Mesenchymal stem cell (in vitro differentiated cells and primary cell): ENCODE measurements at regions not wholly inside any gene's neighbourhood (a gene's known extent, or its start where the extent isn't known, plus 50 kb on each side); places are given as distances from the start of the nearest gene placed in this dataset.

ENCODE experiments used
- DNase-seq: peaks from one replicate; pipeline ENCODE4 v3.0.0-alpha.2; 2013
- H2AFZ ChIP-seq: one replicate; pipeline ENCODE4 v1.6.1; 2013; ENCODE audit warnings: low read depth, mild to moderate bottlenecking, control low read depth, inconsistent platforms, low read length, moderate library complexity
- H2AK5ac ChIP-seq: 2 replicates; pipeline ENCODE4 v1.6.1; 2013; ENCODE audit warnings: low read length, moderate library complexity, mild to moderate bottlenecking, inconsistent platforms; ENCODE audit not compliant: severe bottlenecking
- H2BK120ac ChIP-seq: one replicate; pipeline ENCODE4 v1.6.1; 2013; ENCODE audit warnings: low read depth, mild to moderate bottlenecking, inconsistent platforms, low read length, moderate library complexity
- H2BK12ac ChIP-seq, 2 experiments: one replicate each; pipeline ENCODE4 v1.6.1; 2013; ENCODE audit warnings: inconsistent platforms in 2 of 2, low read length in 2 of 2, mild to moderate bottlenecking in 2 of 2, moderate library complexity in 2 of 2, control low read depth in 1 of 2
- H2BK15ac ChIP-seq: one replicate; pipeline ENCODE4 v1.6.1; 2013; ENCODE audit warnings: mild to moderate bottlenecking, low read depth, inconsistent platforms; ENCODE audit not compliant: poor library complexity, severe bottlenecking
- H2BK5ac ChIP-seq: 2 replicates; pipeline ENCODE4 v1.6.1; 2013; ENCODE audit warnings: low read depth, mild to moderate bottlenecking, low read length, control low read depth, inconsistent platforms; ENCODE audit not compliant: poor library complexity, severe bottlenecking
- H3K14ac ChIP-seq, 2 experiments: one replicate each; pipeline ENCODE4 v1.6.1; 2013; ENCODE audit warnings: inconsistent platforms in 2 of 2, low read length in 2 of 2, control low read depth in 1 of 2, mild to moderate bottlenecking in 1 of 2, moderate library complexity in 1 of 2
- H3K18ac ChIP-seq, 2 experiments: one replicate each; pipeline ENCODE4 v1.6.1; 2013; ENCODE audit warnings: inconsistent platforms in 2 of 2, low read length in 2 of 2, control low read depth in 1 of 2, low read depth in 1 of 2, mild to moderate bottlenecking in 1 of 2
- H3K23ac ChIP-seq, 2 experiments: one replicate each; pipeline ENCODE4 v1.6.1; 2013; ENCODE audit warnings: inconsistent platforms in 2 of 2, low read length in 2 of 2, mild to moderate bottlenecking in 2 of 2, moderate library complexity in 2 of 2, control low read depth in 1 of 2
- H3K27ac ChIP-seq: 2 replicates; pipeline ENCODE4 v1.5.1; 2013; ENCODE audit warnings: mild to moderate bottlenecking, moderate library complexity, low read length, control low read depth, inconsistent platforms; ENCODE audit not compliant: poor library complexity, severe bottlenecking
- H3K27me3 ChIP-seq, 2 experiments: 2 replicates each; pipeline versions ENCODE4 v1.6.1 to v1.7.0; 2013; ENCODE audit warnings: low read length in 2 of 2, mild to moderate bottlenecking in 2 of 2, moderate library complexity in 2 of 2, control low read depth in 1 of 2, inconsistent platforms in 1 of 2; ENCODE audit not compliant: control insufficient read depth in 1 of 2, insufficient read depth in 1 of 2
- H3K36me3 ChIP-seq, 2 experiments: 2 replicates each; pipeline versions ENCODE4 v1.6.1 to v1.7.0; 2013; ENCODE audit warnings: low read length in 2 of 2, control low read depth in 1 of 2, inconsistent platforms in 1 of 2, low read depth in 1 of 2, mild to moderate bottlenecking in 1 of 2; ENCODE audit not compliant: insufficient read depth in 2 of 2, control insufficient read depth in 1 of 2
- H3K4ac ChIP-seq, 2 experiments: one replicate each; pipeline ENCODE4 v1.6.1; 2013; ENCODE audit warnings: inconsistent platforms in 2 of 2, low read length in 2 of 2, mild to moderate bottlenecking in 2 of 2, moderate library complexity in 2 of 2, control low read depth in 1 of 2, low read depth in 1 of 2
- H3K4me1 ChIP-seq: 2 replicates; pipeline ENCODE4 v1.6.1; 2013; ENCODE audit warnings: low read depth, low read length, control low read depth; ENCODE audit not compliant: control insufficient read depth, insufficient read depth
- H3K4me2 ChIP-seq: 2 replicates; pipeline ENCODE4 v1.6.1; 2013; ENCODE audit warnings: low read length, mild to moderate bottlenecking, inconsistent platforms; ENCODE audit not compliant: poor library complexity, severe bottlenecking
- H3K4me3 ChIP-seq, 2 experiments: 2 replicates each; pipeline versions ENCODE4 v1.5.1 to v1.7.0; 2013; ENCODE audit warnings: low read length in 2 of 2, mild to moderate bottlenecking in 2 of 2, control low read depth in 1 of 2, low read depth in 1 of 2; ENCODE audit not compliant: insufficient read depth in 1 of 2
- H3K79me1 ChIP-seq: replicated peaks from 2 replicates; pipeline ENCODE4 v1.6.1; 2013; ENCODE audit warnings: mild to moderate bottlenecking, control low read depth, low read length, inconsistent platforms; ENCODE audit not compliant: poor library complexity, severe bottlenecking
- H3K9ac ChIP-seq: 2 replicates; pipeline ENCODE4 v1.7.0; 2013; ENCODE audit warnings: mild to moderate bottlenecking, low read length, moderate library complexity
- H3K9me3 ChIP-seq: 2 replicates; pipeline ENCODE4 v1.7.0; 2013; ENCODE audit warnings: mild to moderate bottlenecking, low read length; ENCODE audit not compliant: control insufficient read depth
- H4K8ac ChIP-seq: one replicate; pipeline ENCODE4 v1.6.1; 2013; ENCODE audit warnings: inconsistent platforms, mild to moderate bottlenecking, low read length, moderate library complexity
- H4K91ac ChIP-seq: one replicate; pipeline ENCODE4 v1.6.1; 2013; ENCODE audit warnings: mild to moderate bottlenecking, low read length, inconsistent platforms
- WGBS: methylation state at CpG from one replicate; pipeline ENCODE4 v1.1.7; 2013; ENCODE audit warnings: mixed read lengths; 5-methylcytosine and 5-hydroxymethylcytosine counted together

DNA sequence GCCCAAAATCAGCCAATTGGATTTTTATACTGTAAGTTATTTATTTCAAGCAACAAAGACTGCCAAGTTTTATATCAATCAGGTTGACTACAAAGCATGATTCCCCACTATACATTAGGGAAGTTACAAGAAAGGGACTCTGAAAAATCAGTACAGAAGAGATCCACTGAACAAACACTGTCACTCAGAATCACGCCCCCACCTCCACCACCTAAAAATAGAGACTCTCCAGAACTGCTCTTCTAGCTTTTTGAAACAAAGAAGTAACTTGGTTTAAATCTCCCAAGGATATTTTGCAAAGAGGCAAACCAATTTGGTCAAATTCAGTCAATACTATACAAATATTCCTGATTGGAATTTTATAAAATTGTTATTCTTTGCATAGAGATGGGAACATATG, 438.0 kb downstream of the HTR1A start:
- Histone ChIP-seq H3K9me3 (no peaks in the 10 kb centered on the region), H3K4me2 (no peak overlapping the region), H3K4ac (no peak overlapping the region), H3K18ac (no peak overlapping the region), H4K91ac (no peak overlapping the region), H3K9ac (no peak overlapping the region), H3K4me3 (no peak overlapping the region), H2BK12ac (no peak overlapping the region), H2AK5ac (no peak overlapping the region), H2BK120ac (no peak overlapping the region), H3K4me1 (no peaks in the 10 kb centered on the region), H3K36me3 (no peaks in the 10 kb centered on the region), H3K27ac (no peak overlapping the region), H3K27me3 (no peaks in the 10 kb centered on the region), H3K79me1 (no peaks in the 10 kb centered on the region), H4K8ac (no peak overlapping the region), H2BK5ac (no peak overlapping the region), H2BK15ac (no peak overlapping the region), H3K23ac (no peak overlapping the region), H2AFZ (no peak overlapping the region), H3K14ac (no peak overlapping the region)
- DNase-seq, result no peak
- 9% methylated on average over 1 of the region's 1 CpG for WGBS

DNA sequence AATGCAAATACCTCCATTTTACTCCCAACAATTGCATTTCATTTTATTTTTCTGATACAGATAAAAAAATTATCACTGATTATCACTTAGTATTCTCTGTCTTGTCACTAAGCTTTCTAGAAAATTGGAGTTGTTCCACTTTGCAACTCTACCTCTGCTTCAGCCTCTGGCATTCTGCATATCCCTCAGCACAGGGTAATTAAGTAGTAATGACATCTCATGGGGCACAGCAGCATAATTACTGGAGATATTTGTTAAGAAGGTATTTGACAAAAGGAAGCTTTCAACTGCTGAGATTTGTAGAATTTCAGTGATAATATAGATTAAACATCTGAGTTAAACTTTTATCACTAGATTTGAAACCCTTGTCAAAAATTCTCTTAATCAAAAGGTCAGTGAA, 446.2 kb downstream of the HTR1A start:
- no peaks in the 10 kb centered on the region for H3K4me1 ChIP-seq
- H3K4me2 ChIP-seq, result no peak overlapping the region
- no peak overlapping the region for H2AFZ ChIP-seq
- H3K36me3 ChIP-seq, result no peaks in the 10 kb centered on the region
- no peak overlapping the region for H2BK15ac ChIP-seq
- no peak overlapping the region for H3K23ac ChIP-seq
- H3K27me3 ChIP-seq, result no peaks in the 10 kb centered on the region
- H3K4me3 ChIP-seq, result no peak overlapping the region
- peaks cover 5% of the 10 kb centered on the region for H3K9me3 ChIP-seq
- DNase-seq, result no peak
- H2AK5ac ChIP-seq, result no peak overlapping the region
- H3K4ac ChIP-seq, result no peak overlapping the region
- H4K8ac ChIP-seq, result no peak overlapping the region
- no peak overlapping the region for H2BK12ac ChIP-seq
- no peaks in the 10 kb centered on the region for H3K79me1 ChIP-seq
- H3K14ac ChIP-seq, result no peak overlapping the region
- no peak overlapping the region for H4K91ac ChIP-seq
- H3K18ac ChIP-seq, result no peak overlapping the region
- no peak overlapping the region for H2BK120ac ChIP-seq
- H3K9ac ChIP-seq, result no peak overlapping the region
- no peak overlapping the region for H3K27ac ChIP-seq
- no peak overlapping the region for H2BK5ac ChIP-seq

DNA sequence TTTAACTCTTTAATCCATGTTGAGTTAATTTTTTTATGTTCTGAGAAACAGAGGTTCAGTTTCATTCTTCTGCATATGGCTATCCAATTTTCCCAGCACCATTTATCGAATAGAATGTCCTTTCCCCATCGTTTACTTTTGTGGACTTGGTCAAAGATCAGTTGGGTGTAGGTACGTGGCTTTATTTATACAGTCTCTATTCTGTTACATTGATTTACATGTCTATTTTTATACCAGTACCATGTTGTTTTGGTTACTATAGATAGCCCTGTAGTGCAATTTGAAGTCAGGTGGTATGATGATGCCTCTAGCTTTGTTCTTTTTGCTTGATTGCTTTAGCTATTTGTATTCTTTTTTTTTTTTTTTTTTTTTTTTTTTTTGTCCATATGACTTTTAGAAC, 462.0 kb downstream of the HTR1A start:
- H2AK5ac ChIP-seq, result no peak overlapping the region
- no peak overlapping the region for H3K14ac ChIP-seq
- no peak overlapping the region for H3K4me2 ChIP-seq
- no peak overlapping the region for H2AFZ ChIP-seq
- no peak overlapping the region for H3K18ac ChIP-seq
- H3K36me3 ChIP-seq, result no peaks in the 10 kb centered on the region
- H3K27ac ChIP-seq, result no peak overlapping the region
- no peak overlapping the region for H4K8ac ChIP-seq
- WGBS, result 67% methylated on average over 1 of the region's 3 CpGs
- no peak overlapping the region for H4K91ac ChIP-seq
- H3K23ac ChIP-seq, result no peak overlapping the region
- no peak overlapping the region for H2BK5ac ChIP-seq
- DNase-seq, result no peak
- H3K9me3 ChIP-seq, result peaks cover 8% of the 10 kb centered on the region
- no peaks in the 10 kb centered on the region for H3K27me3 ChIP-seq
- H3K4me3 ChIP-seq, result no peak overlapping the region
- no peak overlapping the region for H2BK120ac ChIP-seq
- H2BK12ac ChIP-seq, result no peak overlapping the region
- no peaks in the 10 kb centered on the region for H3K4me1 ChIP-seq
- H3K4ac ChIP-seq, result no peak overlapping the region
- H3K79me1 ChIP-seq, result no peaks in the 10 kb centered on the region
- H3K9ac ChIP-seq, result no peak overlapping the region
- no peak overlapping the region for H2BK15ac ChIP-seq

DNA sequence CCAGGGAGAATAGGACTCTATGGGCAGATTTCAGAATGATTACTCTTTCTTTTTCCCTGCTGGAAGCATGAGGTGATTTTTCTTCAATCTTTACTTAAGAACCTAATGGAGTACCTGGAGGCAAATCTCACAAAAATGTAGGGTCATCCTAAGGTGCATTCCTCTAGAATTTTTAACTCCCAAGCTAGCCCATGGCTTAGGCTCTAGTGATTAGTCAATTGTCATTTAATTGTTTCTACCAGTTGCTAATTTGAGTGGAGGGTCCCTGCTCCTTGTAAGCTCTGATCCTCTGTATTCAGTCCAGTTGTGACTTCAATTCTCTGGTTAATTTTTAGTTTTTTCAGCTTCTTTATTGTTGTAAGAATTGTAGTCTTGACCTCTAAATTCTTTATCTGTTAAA, 467.0 kb downstream of the HTR1A start:
- Histone ChIP-seq H3K4me3 (no peak overlapping the region), H2AFZ (no peak overlapping the region), H3K27ac (no peak overlapping the region), H2BK120ac (no peak overlapping the region), H3K36me3 (no peaks in the 10 kb centered on the region), H3K27me3 (no peaks in the 10 kb centered on the region), H3K9me3 (no peaks in the 10 kb centered on the region), H3K4ac (no peak overlapping the region), H3K79me1 (no peaks in the 10 kb centered on the region), H3K9ac (no peak overlapping the region), H3K18ac (no peak overlapping the region), H2BK15ac (no peak overlapping the region), H2AK5ac (no peak overlapping the region), H2BK12ac (no peak overlapping the region), H3K4me2 (no peak overlapping the region), H3K23ac (no peak overlapping the region), H2BK5ac (no peak overlapping the region), H3K4me1 (no peaks in the 10 kb centered on the region), H4K91ac (no peak overlapping the region), H4K8ac (no peak overlapping the region), H3K14ac (no peak overlapping the region)
- DNase-seq, result no peak
